Thymus (tissue), 11 donors: ENCODE measurements at regions not wholly inside any gene's neighbourhood (a gene's known extent, or its start where the extent isn't known, plus 50 kb on each side); places are given as distances from the start of the nearest gene placed in this dataset.

ENCODE experiments used
- DNase-seq, 9 donors: peaks; one replicate each; pipeline ENCODE4 v3.0.0-alpha.2; 2013; ENCODE audit warnings: low spot score in 9 of 9, low read depth in 6 of 9, missing footprints in 1 of 9
- H3K27ac ChIP-seq, 2 donors: one replicate each; pipeline ENCODE4 v1.5.1; 2013; ENCODE audit warnings: control low read depth in 1 of 2, low read depth in 1 of 2, low read length in 1 of 2, mild to moderate bottlenecking in 1 of 2, moderate library complexity in 1 of 2
- H3K27me3 ChIP-seq, 2 donors: one replicate each; pipeline ENCODE4 v1.5.1; 2013; ENCODE audit warnings: low read length in 1 of 2; ENCODE audit not compliant: control insufficient read depth in 2 of 2, insufficient read depth in 1 of 2
- H3K36me3 ChIP-seq, 2 donors: one replicate each; pipeline ENCODE4 v1.5.1; 2013; ENCODE audit warnings: low read length in 1 of 2, mild to moderate bottlenecking in 1 of 2, moderate library complexity in 1 of 2; ENCODE audit not compliant: control insufficient read depth in 2 of 2, insufficient read depth in 2 of 2
- H3K4me1 ChIP-seq, 2 donors: one replicate each; pipeline ENCODE4 v1.5.1; 2013; ENCODE audit warnings: low read length in 2 of 2; ENCODE audit not compliant: control insufficient read depth in 2 of 2, insufficient read depth in 2 of 2
- H3K4me3 ChIP-seq, 2 donors: one replicate each; pipeline ENCODE4 v1.5.1; 2013; ENCODE audit warnings: low read length in 2 of 2, control low read depth in 1 of 2, mild to moderate bottlenecking in 1 of 2
- H3K9me3 ChIP-seq, 2 donors: one replicate each; pipeline ENCODE4 v1.5.1; 2013; ENCODE audit warnings: low read length in 1 of 2, mild to moderate bottlenecking in 1 of 2; ENCODE audit not compliant: control insufficient read depth in 2 of 2, insufficient read depth in 1 of 2
- WGBS: extraction: QIAGEN DNeasy Blood & Tissue Kit; methylation state at CpG from one replicate; pipeline ENCODE4 v1.1.7; 2013; 5-methylcytosine and 5-hydroxymethylcytosine counted together
- donor health status: healthy.

- no peak for DNase-seq
- Histone ChIP-seq H3K4me3 (no peak overlapping the region), H3K27ac (no peak overlapping the region), H3K9me3 (no peaks in the 10 kb centered on the region), H3K4me1 (no peaks in the 10 kb centered on the region), H3K27me3 (no peaks in the 10 kb centered on the region), H3K36me3 (no peaks in the 10 kb centered on the region)
- 97% methylated on average over 4 of the region's 4 CpGs for WGBS
These were observed 66.7 kb upstream of the EZH2 start for GRCh38 chr7:148950806-148951205.

DNA sequence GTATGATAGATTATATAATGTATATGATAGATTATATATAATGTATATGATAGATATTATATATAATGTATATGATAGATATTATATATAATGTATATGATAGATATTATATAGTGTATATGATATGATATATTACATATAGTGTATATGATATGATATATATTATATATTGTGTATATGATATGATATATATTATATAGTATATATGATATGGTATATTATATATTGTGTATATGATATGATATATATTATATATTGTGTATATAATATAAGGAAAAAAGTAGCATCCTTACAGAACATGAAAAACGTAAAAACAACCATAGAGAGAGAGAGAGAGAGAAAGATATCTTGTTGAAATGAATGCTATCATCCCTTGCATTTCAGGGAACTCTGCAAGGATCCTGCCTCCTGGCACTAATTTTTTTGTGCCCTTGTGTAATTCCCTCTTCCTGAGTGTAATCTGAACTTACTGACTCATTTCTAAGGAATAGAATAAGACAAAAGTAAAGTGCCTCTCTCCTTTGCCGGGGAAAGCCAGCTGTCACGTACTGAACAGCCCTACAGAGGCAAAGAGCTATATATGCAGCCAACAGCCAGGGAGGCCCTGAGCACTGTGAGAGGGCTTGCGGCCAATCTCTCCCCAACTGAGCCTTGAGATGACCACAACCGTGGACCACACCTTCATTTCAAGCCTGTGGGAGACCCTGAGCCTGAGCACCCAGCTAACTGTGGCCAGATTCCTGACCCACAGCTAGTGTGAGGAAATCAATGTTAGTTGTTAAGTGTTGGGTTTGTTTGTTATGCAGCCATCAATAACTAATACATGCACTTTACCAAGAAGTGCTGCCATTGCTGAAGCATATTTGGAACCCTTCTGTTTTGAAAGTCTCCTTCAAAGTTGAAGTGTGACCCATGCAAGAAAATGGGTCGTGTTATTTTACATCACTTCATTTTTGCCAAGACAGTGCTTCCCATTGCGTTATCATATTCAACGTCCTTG, 61.1 kb upstream of the EZH2 start:
- no peak for DNase-seq
- WGBS: 83% methylated on average over 8 of the region's 8 CpGs

GRCh38 chr7:148941598-148942275, 57.6 kb upstream of the EZH2 start:
- H3K9me3 ChIP-seq: peaks cover 0 to 3% of the 10 kb centered on the region in 2 donors
- no peaks in the 10 kb centered on the region for H3K27me3 ChIP-seq
- peak in 5 of 9 donors; percentile 28 to 59 (median 47) for DNase-seq
- peak overlapping the region; percentile 64 to 86 for H3K27ac ChIP-seq
- H3K4me3 ChIP-seq: peak overlapping the region; percentile 63 to 87
- WGBS: 12% methylated on average over 17 of the region's 17 CpGs
- no peaks in the 10 kb centered on the region for H3K4me1 ChIP-seq
- no peaks in the 10 kb centered on the region for H3K36me3 ChIP-seq

More for the DNA sequence above, 61.1 kb upstream of the EZH2 start:
- no peaks in the 10 kb centered on the region for H3K27me3 ChIP-seq
- H3K9me3 ChIP-seq: peaks cover 0 to 3% of the 10 kb centered on the region in 2 donors
- no peaks in the 10 kb centered on the region for H3K4me1 ChIP-seq
- no peak overlapping the region for H3K27ac ChIP-seq
- no peak overlapping the region for H3K4me3 ChIP-seq
- no peaks in the 10 kb centered on the region for H3K36me3 ChIP-seq

GRCh38 chr7:148940702-148941597, 56.9 kb upstream of the EZH2 start:
- under 1% methylated on average over 43 of the region's 43 CpGs for WGBS
- no peaks in the 10 kb centered on the region for H3K27me3 ChIP-seq
- peak overlapping the region; percentile 63 to 87 for H3K4me3 ChIP-seq
- DNase-seq: peak; percentile 59 to 88 (median 68)
- peaks cover 0 to 3% of the 10 kb centered on the region in 2 donors for H3K9me3 ChIP-seq
- no peaks in the 10 kb centered on the region for H3K36me3 ChIP-seq
- H3K27ac ChIP-seq: peak overlapping the region; percentile 86 to 88
- H3K4me1 ChIP-seq: no peaks in the 10 kb centered on the region

DNA sequence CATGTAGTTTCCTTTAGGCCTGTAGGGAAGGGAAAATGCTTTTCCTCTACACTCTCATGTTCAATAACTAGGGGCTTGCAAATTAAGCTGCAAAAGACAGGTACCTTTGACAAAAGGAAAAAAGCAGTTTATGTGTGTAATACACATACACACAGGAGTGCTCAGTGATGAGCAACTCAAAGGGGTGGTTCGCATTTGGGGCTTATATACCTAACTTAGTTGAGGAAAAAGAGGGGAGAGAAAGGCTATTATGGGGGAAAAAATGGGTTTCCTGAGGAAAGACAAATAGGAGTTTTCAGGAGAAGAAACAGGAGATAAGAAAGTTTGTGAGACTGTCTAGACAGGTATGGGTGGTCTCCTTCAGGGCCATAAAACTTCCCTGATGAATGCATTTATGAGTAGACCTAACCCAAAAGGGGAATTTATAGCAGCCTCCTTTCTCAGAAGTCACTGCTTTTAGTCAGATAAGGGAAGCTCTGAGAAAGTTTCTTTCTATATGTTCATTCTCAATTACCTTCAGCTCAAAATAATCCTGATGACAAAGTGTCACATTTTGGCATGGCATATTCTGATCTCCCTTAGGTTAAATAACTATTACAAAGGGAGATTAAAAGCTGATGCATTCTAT, 55.2 kb upstream of the EZH2 start:
- H3K27ac ChIP-seq: no peak overlapping the region
- H3K4me3 ChIP-seq: no peak overlapping the region
- no peaks in the 10 kb centered on the region for H3K9me3 ChIP-seq
- no peaks in the 10 kb centered on the region for H3K4me1 ChIP-seq
- no peak for DNase-seq
- 96% methylated on average over 1 of the region's 1 CpG for WGBS
- H3K36me3 ChIP-seq: no peaks in the 10 kb centered on the region
- no peaks in the 10 kb centered on the region for H3K27me3 ChIP-seq

DNA sequence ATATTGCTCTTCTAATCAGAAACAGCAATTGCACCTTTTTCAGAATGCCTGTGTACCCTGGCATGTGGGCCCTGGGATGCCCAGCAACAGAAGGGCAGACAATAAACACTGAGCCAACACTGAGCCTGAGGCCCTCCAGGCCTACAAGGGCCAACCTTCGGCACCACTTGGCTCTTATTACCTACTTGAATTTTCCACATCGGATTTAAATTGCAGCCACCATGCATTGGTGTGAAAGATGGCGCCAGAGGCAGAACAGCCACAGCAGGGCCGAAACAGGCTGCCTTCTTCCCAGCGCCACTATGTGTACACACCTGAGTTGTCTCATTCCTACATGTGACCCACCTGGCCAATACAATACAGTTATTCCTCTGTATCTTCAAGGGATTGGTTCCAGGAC, 51.4 kb upstream of the EZH2 start:
- Histone ChIP-seq H3K9me3 (no peaks in the 10 kb centered on the region), H3K27me3 (no peaks in the 10 kb centered on the region), H3K36me3 (no peaks in the 10 kb centered on the region), H3K4me1 (no peaks in the 10 kb centered on the region), H3K27ac (no peak overlapping the region), H3K4me3 (no peak overlapping the region)
- DNase-seq: no peak
- WGBS: 98% methylated on average over 5 of the region's 5 CpGs
